SK-N-SH (cell line): ENCODE measurements at regions not wholly inside any gene's neighbourhood (a gene's known extent, or its start where the extent isn't known, plus 50 kb on each side); places are given as distances from the start of the nearest gene placed in this dataset.

Experiments
- CTCF ChIA-PET: fragments of 300-600, 350-600 bp; formaldehyde crosslinking; extraction: SDS; loops from one replicate; lab custom pipeline; 2021; lab: Yijun Ruan, JAX
- POLR2A ChIA-PET: fragments of 350-600 bp; sonication (Branson Sonifier 250); formaldehyde crosslinking; extraction: SDS; loops from one replicate; lab custom pipeline; 2020; ENCODE audit warnings: antibody characterized with exemption, inconsistent platforms; lab: Yijun Ruan, JAX
- DNase-seq: peaks from one replicate; pipeline ENCODE4 v3.0.0; 2012
- H2AFZ ChIP-seq: fragments of 200-600 bp; sonication (generic); 2 replicates; pipeline ENCODE4 v1.8.1; 2016; ENCODE audit warnings: antibody characterized with exemption, mild to moderate bottlenecking, low read depth
- H3F3A ChIP-seq: fragments of 200-600 bp; sonication (generic); replicated peaks from 2 replicates; pipeline ENCODE3; 2016; ENCODE audit warnings: antibody characterized with exemption, mild to moderate bottlenecking; ENCODE audit not compliant: insufficient read depth
- H3K27ac ChIP-seq, 2 experiments: fragments of 200-500 bp in 1 of 2; fragments of 200-600 bp in 1 of 2; sonication (Bioruptor generic) in 1 of 2; sonication (generic), shearing (Covaris generic) in 1 of 2; 2 replicates each; pipeline versions ENCODE4 v1.5.1 to v1.6.1; 2014 to 2016; ENCODE audit warnings: low read depth in 2 of 2, inconsistent platforms in 1 of 2, low read length in 1 of 2, mild to moderate bottlenecking in 1 of 2, mixed read lengths in 1 of 2
- H3K27me3 ChIP-seq: fragments of 200-600 bp; sonication (generic), shearing (Covaris generic); 2 replicates; pipeline ENCODE4 v1.6.1; 2016; ENCODE audit warnings: mixed run types; ENCODE audit not compliant: insufficient read depth
- H3K36me3 ChIP-seq, 2 experiments: fragments of 200-500 bp in 1 of 2; fragments of 200-600 bp in 1 of 2; sonication (Bioruptor generic) in 1 of 2; sonication (generic) in 1 of 2; replicated peaks in 1 of 2; 2 replicates each; pipeline versions ENCODE3 to v1.5.1; 2014 to 2016; ENCODE audit warnings: low read length in 1 of 2, mild to moderate bottlenecking in 1 of 2; ENCODE audit not compliant: insufficient read depth in 2 of 2, control insufficient read depth in 1 of 2
- H3K4me1 ChIP-seq, 2 experiments: fragments of 200-500 bp in 1 of 2; fragments of 200-600 bp in 1 of 2; sonication (Bioruptor generic) in 1 of 2; sonication (generic), shearing (Covaris generic) in 1 of 2; 2 replicates each; pipeline versions ENCODE4 v1.5.1 to v1.6.1; 2014 to 2016; ENCODE audit warnings: low read depth in 1 of 2, low read length in 1 of 2, mixed run types in 1 of 2; ENCODE audit not compliant: insufficient read depth in 2 of 2, control insufficient read depth in 1 of 2
- H3K4me2 ChIP-seq: fragments of 200-600 bp; sonication (generic), shearing (Covaris generic); 2 replicates; pipeline ENCODE4 v1.6.1; 2017; ENCODE audit warnings: mixed run types
- H3K4me3 ChIP-seq, 2 experiments: fragments of 200-500 bp in 1 of 2; fragments of 200-600 bp in 1 of 2; sonication (Bioruptor generic) in 1 of 2; sonication (generic), shearing (Covaris generic) in 1 of 2; 2 replicates each; pipeline versions ENCODE4 v1.5.1 to v1.8.1; 2014 to 2016; ENCODE audit warnings: low read depth in 2 of 2, inconsistent platforms in 1 of 2, low read length in 1 of 2, mild to moderate bottlenecking in 1 of 2, mixed read lengths in 1 of 2, moderate library complexity in 1 of 2
- H3K79me2 ChIP-seq: fragments of 200-600 bp; sonication (generic); 2 replicates; pipeline ENCODE4 v1.8.1; 2017; ENCODE audit warnings: mild to moderate bottlenecking; ENCODE audit not compliant: insufficient read depth
- H3K9ac ChIP-seq: fragments of 200-600 bp; sonication (generic); 2 replicates; pipeline ENCODE4 v1.6.1; 2017; ENCODE audit warnings: mixed run types
- H3K9me2 ChIP-seq: fragments of 200-600 bp; sonication (generic); 2 replicates; pipeline ENCODE4 v1.6.1; 2017; ENCODE audit warnings: mixed run types
- H3K9me3 ChIP-seq: fragments of 200-600 bp; sonication (generic); 2 replicates; pipeline ENCODE4 v1.6.1; 2017; ENCODE audit warnings: mixed run types, mild to moderate bottlenecking, moderate library complexity
- H4K20me1 ChIP-seq: fragments of 200-600 bp; sonication (generic); 2 replicates; pipeline ENCODE4 v1.6.1; 2017; ENCODE audit warnings: mild to moderate bottlenecking, mixed run types; ENCODE audit not compliant: insufficient read depth
- EP300 ChIP-seq, 2 experiments: IDR thresholded peaks; 2 replicates each; pipeline versions ENCODE4 v1.4.0 to v1.6.1; 2012; ENCODE audit warnings: borderline replicate concordance in 1 of 2, low read depth in 1 of 2, low read length in 1 of 2
- FOXJ3 ChIP-seq: sonication (generic); formaldehyde crosslinking; IDR thresholded peaks from 2 replicates; pipeline ENCODE4 v1.5.1; 2020; ENCODE audit warnings: mild to moderate bottlenecking, missing genetic modification reagents
- IRF3 ChIP-seq: fragments of 150-350 bp; IDR thresholded peaks from 2 replicates; pipeline ENCODE4 v1.6.1; 2016; ENCODE audit warnings: mild to moderate bottlenecking, low read depth, low read length
- MEF2A ChIP-seq: IDR thresholded peaks from 2 replicates; pipeline ENCODE4 v1.4.0; 2012; ENCODE audit warnings: low read depth, borderline replicate concordance
- NFIC ChIP-seq: IDR thresholded peaks from 2 replicates; pipeline ENCODE4 v1.4.0; 2012; ENCODE audit warnings: borderline replicate concordance
- POLR2AphosphoS5 ChIP-seq: IDR thresholded peaks from 2 replicates; pipeline ENCODE4 v1.6.1; 2012; ENCODE audit warnings: low read depth, low read length
- RAD21 ChIP-seq: IDR thresholded peaks from 2 replicates; pipeline ENCODE4 v1.6.1; 2012; ENCODE audit warnings: mild to moderate bottlenecking, low read length
- RCOR1 ChIP-seq: fragments of 150-350 bp; IDR thresholded peaks from 2 replicates; pipeline ENCODE4 v1.6.1; 2017; ENCODE audit warnings: antibody characterized with exemption, low read length
- REST ChIP-seq: IDR thresholded peaks from 2 replicates; pipeline ENCODE4 v1.6.1; 2012; ENCODE audit warnings: mild to moderate bottlenecking, low read depth, low read length, moderate library complexity
- RFX5 ChIP-seq: IDR thresholded peaks from 2 replicates; pipeline ENCODE4 v1.6.1; 2012; ENCODE audit warnings: mild to moderate bottlenecking, improper control_type of control experiment, low read length
- SMC3 ChIP-seq: IDR thresholded peaks from 2 replicates; pipeline ENCODE4 v1.6.1; 2012; ENCODE audit warnings: low read depth, low read length, improper control_type of control experiment
- TAF1 ChIP-seq: IDR thresholded peaks from 2 replicates; pipeline ENCODE4 v1.6.1; 2012; ENCODE audit warnings: low read depth, mild to moderate bottlenecking, low read length, moderate library complexity, borderline replicate concordance
- TCF12 ChIP-seq: IDR thresholded peaks from 2 replicates; pipeline ENCODE4 v1.4.0; 2012
- TF ChIP-seq, protein P1 (sequence below): IDR thresholded peaks from 2 replicates; pipeline ENCODE4; 2012
- TF ChIP-seq, protein P2 (sequence below): IDR thresholded peaks from 2 replicates; pipeline ENCODE4 v1.4.0; 2012; ENCODE audit warnings: low read depth, borderline replicate concordance
- TF ChIP-seq, protein P3 (sequence below): fragments of 200-600 bp; sonication (generic); IDR thresholded peaks from 2 replicates; pipeline ENCODE4 v1.6.1; 2017; ENCODE audit warnings: antibody characterized with exemption, mild to moderate bottlenecking, moderate library complexity

DNA sequence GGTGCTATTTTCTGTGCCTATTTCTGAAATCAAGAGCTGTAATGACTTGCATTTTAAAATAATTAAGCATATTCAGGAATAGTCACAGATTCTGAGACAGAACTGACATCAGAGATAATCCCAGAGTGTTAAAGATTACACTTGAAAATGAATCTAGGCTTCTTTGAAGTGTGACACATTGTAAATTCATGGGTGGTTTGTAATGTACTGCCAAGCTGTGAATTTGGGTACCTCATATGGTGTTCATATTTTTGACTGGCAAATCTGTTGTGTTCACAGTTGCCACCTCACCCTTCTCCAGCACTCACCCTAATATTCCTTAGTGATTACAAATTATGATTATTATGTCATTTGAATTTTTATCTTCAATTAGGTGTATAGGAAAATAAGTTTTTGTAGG, 78.5 kb upstream of the CSRP2 start:
- no peaks in the 10 kb centered on the region for H3F3A ChIP-seq
- H3K9me3 ChIP-seq, result no peaks in the 10 kb centered on the region
- CTCF ChIA-PET, result interaction anchor here (2.5 kb wide), 1 partner anchor 54 kb away, joined by 13 read pairs; no protein-coding TSS in a partner anchor
- no peak overlapping the region for H3K4me2 ChIP-seq
- no peaks in the 10 kb centered on the region for H4K20me1 ChIP-seq
- H3K27me3 ChIP-seq, result no peaks in the 10 kb centered on the region
- H3K9me2 ChIP-seq, result no peaks in the 10 kb centered on the region
- peaks cover 0 to 10% of the 10 kb centered on the region in 2 experiments; a peak in 2 of 4 replicates for H3K4me1 ChIP-seq
- H3K27ac ChIP-seq, result no peak overlapping the region
- TF ChIP-seq RCOR1 (no peak), EP300 (IDR thresholded peaks at IDR 0.05; ENCODE audit: borderline replicate concordance in 1 of 2, low read depth in 1 of 2, low read length in 1 of 2) (no peak), MEF2A (no peak), TAF1 (no peak), RAD21 (no peak), FOXJ3 (CRISPR knock-in tag) (no peak), POLR2AphosphoS5 (no peak), SMC3 (no peak), NFIC (no peak), REST (no peak), TCF12 (no peak), IRF3 (no peak), RFX5 (no peak)
- TF ChIP-seq, protein P1, sequence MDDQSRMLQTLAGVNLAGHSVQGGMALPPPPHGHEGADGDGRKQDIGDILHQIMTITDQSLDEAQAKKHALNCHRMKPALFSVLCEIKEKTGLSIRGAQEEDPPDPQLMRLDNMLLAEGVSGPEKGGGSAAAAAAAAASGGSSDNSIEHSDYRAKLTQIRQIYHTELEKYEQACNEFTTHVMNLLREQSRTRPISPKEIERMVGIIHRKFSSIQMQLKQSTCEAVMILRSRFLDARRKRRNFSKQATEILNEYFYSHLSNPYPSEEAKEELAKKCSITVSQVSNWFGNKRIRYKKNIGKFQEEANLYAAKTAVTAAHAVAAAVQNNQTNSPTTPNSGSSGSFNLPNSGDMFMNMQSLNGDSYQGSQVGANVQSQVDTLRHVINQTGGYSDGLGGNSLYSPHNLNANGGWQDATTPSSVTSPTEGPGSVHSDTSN, result no peak
- TF ChIP-seq, protein P2, sequence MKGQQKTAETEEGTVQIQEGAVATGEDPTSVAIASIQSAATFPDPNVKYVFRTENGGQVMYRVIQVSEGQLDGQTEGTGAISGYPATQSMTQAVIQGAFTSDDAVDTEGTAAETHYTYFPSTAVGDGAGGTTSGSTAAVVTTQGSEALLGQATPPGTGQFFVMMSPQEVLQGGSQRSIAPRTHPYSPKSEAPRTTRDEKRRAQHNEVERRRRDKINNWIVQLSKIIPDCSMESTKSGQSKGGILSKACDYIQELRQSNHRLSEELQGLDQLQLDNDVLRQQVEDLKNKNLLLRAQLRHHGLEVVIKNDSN, result no peak
- TF ChIP-seq, protein P3, sequence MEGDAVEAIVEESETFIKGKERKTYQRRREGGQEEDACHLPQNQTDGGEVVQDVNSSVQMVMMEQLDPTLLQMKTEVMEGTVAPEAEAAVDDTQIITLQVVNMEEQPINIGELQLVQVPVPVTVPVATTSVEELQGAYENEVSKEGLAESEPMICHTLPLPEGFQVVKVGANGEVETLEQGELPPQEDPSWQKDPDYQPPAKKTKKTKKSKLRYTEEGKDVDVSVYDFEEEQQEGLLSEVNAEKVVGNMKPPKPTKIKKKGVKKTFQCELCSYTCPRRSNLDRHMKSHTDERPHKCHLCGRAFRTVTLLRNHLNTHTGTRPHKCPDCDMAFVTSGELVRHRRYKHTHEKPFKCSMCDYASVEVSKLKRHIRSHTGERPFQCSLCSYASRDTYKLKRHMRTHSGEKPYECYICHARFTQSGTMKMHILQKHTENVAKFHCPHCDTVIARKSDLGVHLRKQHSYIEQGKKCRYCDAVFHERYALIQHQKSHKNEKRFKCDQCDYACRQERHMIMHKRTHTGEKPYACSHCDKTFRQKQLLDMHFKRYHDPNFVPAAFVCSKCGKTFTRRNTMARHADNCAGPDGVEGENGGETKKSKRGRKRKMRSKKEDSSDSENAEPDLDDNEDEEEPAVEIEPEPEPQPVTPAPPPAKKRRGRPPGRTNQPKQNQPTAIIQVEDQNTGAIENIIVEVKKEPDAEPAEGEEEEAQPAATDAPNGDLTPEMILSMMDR, result no peak
- TF ChIP-seq, all 33 proteins: peak for 0
- H3K4me3 ChIP-seq, result no peak overlapping the region
- DNase-seq, result no peak
- H3K36me3 ChIP-seq, result no peaks in the 10 kb centered on the region
- no peak overlapping the region for H3K9ac ChIP-seq
- POLR2A ChIA-PET, result no interaction called here
- no peaks in the 10 kb centered on the region for H3K79me2 ChIP-seq
- H2AFZ ChIP-seq, result no peak overlapping the region
